ENCODE measurements at regions not wholly inside any gene's neighbourhood (a gene's known extent, or its start where the extent isn't known, plus 50 kb on each side); places are given as distances from the start of the nearest gene placed in this dataset.

GRCh38 chr10:34941471-34942357, 126.6 kb upstream of the PARD3 start:
- H3K4me1 ChIP-seq (ENCODE audit: control insufficient read depth in 4 of 4, insufficient read depth in 4 of 4, low read length in 3 of 4), result no peaks in the 10 kb centered on the region
- H3K9me3 ChIP-seq (ENCODE audit: control insufficient read depth in 4 of 4, low read length in 3 of 4), result no peaks in the 10 kb centered on the region
- H3K27ac ChIP-seq (ENCODE audit: low read depth in 1 of 2, low read length in 2 of 2), result no peak overlapping the region
- no peak for DNase-seq (ENCODE audit: low spot score)
- no peaks in the 10 kb centered on the region for H3K36me3 ChIP-seq (ENCODE audit: control insufficient read depth in 4 of 4, insufficient read depth in 3 of 4, low read depth in 1 of 4, low read length in 3 of 4)
- no peak for TF ChIP-seq SP1 (IDR thresholded peaks at IDR 0.05)
- TF ChIP-seq HNF4A (conservative IDR thresholded peaks at IDR 0.05), result no peak
- no peak for TF ChIP-seq GABPA (IDR thresholded peaks at IDR 0.05 in 1 of 2, conservative IDR thresholded peaks at IDR 0.05 in 1 of 2)
- WGBS, result 82% methylated on average over 14 of the region's 14 CpGs
- H3K4me3 ChIP-seq (ENCODE audit: low read depth in 1 of 3, low read length in 3 of 3), result no peak overlapping the region
- H3K27me3 ChIP-seq (ENCODE audit: control insufficient read depth in 4 of 4, insufficient read depth in 4 of 4, low read length in 3 of 4), result no peaks in the 10 kb centered on the region
- H3K9ac ChIP-seq (ENCODE audit: low read depth in 1 of 2, low read length in 2 of 2), result no peak overlapping the region

- Histone ChIP-seq H3K27me3 (ENCODE audit: control insufficient read depth in 4 of 4, insufficient read depth in 4 of 4, low read length in 3 of 4) (no peaks in the 10 kb centered on the region), H3K9ac (ENCODE audit: low read depth in 1 of 2, low read length in 2 of 2) (no peak overlapping the region), H3K4me1 (ENCODE audit: control insufficient read depth in 4 of 4, insufficient read depth in 4 of 4, low read length in 3 of 4) (no peaks in the 10 kb centered on the region), H3K27ac (ENCODE audit: low read depth in 1 of 2, low read length in 2 of 2) (no peak overlapping the region), H3K4me3 (ENCODE audit: low read depth in 1 of 3, low read length in 3 of 3) (no peak overlapping the region), H3K9me3 (ENCODE audit: control insufficient read depth in 4 of 4, low read length in 3 of 4) (no peaks in the 10 kb centered on the region), H3K36me3 (ENCODE audit: control insufficient read depth in 4 of 4, insufficient read depth in 3 of 4, low read depth in 1 of 4, low read length in 3 of 4) (no peaks in the 10 kb centered on the region)
- no peak for DNase-seq (ENCODE audit: low spot score)
- TF ChIP-seq SP1 (IDR thresholded peaks at IDR 0.05) (no peak), ZBTB33 (IDR thresholded peaks at IDR 0.05) (no peak), FOXA1 (IDR thresholded peaks at IDR 0.05) (no peak), NR2F2 (IDR thresholded peaks at IDR 0.05) (no peak), GABPA (IDR thresholded peaks at IDR 0.05 in 1 of 2, conservative IDR thresholded peaks at IDR 0.05 in 1 of 2) (no peak)
- TF ChIP-seq, protein P1, sequence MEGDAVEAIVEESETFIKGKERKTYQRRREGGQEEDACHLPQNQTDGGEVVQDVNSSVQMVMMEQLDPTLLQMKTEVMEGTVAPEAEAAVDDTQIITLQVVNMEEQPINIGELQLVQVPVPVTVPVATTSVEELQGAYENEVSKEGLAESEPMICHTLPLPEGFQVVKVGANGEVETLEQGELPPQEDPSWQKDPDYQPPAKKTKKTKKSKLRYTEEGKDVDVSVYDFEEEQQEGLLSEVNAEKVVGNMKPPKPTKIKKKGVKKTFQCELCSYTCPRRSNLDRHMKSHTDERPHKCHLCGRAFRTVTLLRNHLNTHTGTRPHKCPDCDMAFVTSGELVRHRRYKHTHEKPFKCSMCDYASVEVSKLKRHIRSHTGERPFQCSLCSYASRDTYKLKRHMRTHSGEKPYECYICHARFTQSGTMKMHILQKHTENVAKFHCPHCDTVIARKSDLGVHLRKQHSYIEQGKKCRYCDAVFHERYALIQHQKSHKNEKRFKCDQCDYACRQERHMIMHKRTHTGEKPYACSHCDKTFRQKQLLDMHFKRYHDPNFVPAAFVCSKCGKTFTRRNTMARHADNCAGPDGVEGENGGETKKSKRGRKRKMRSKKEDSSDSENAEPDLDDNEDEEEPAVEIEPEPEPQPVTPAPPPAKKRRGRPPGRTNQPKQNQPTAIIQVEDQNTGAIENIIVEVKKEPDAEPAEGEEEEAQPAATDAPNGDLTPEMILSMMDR (IDR thresholded peaks at IDR 0.05; ENCODE audit: low read depth, low read length, missing input control), result no peak
- whole genome bisulfite sequencing, result 74% methylated on average over 8 of the region's 8 CpGs
Measured at GRCh38 chr10:34940436-34940835, 125.3 kb upstream of the PARD3 start.

GRCh38 chr10:34938399-34938670, 123.2 kb upstream of the PARD3 start:
- Histone ChIP-seq H3K4me3 (ENCODE audit: low read depth in 1 of 3, low read length in 3 of 3) (no peak overlapping the region), H3K27me3 (ENCODE audit: control insufficient read depth in 4 of 4, insufficient read depth in 4 of 4, low read length in 3 of 4) (no peaks in the 10 kb centered on the region), H3K4me1 (ENCODE audit: control insufficient read depth in 4 of 4, insufficient read depth in 4 of 4, low read length in 3 of 4) (no peaks in the 10 kb centered on the region), H3K27ac (ENCODE audit: low read depth in 1 of 2, low read length in 2 of 2) (no peak overlapping the region), H3K9ac (ENCODE audit: low read depth in 1 of 2, low read length in 2 of 2) (no peak overlapping the region), H3K36me3 (ENCODE audit: control insufficient read depth in 4 of 4, insufficient read depth in 3 of 4, low read depth in 1 of 4, low read length in 3 of 4) (no peaks in the 10 kb centered on the region), H3K9me3 (ENCODE audit: control insufficient read depth in 4 of 4, low read length in 3 of 4) (no peaks in the 10 kb centered on the region)
- DNase-seq (ENCODE audit: low spot score), result no peak
- TF ChIP-seq, protein P2, sequence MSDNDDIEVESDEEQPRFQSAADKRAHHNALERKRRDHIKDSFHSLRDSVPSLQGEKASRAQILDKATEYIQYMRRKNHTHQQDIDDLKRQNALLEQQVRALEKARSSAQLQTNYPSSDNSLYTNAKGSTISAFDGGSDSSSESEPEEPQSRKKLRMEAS (IDR thresholded peaks at IDR 0.05), result no peak
- TF ChIP-seq ATF3 (IDR thresholded peaks at IDR 0.05) (no peak), GABPA (IDR thresholded peaks at IDR 0.05 in 1 of 2, conservative IDR thresholded peaks at IDR 0.05 in 1 of 2) (no peak), HNF4G (IDR thresholded peaks at IDR 0.05) (no peak), RXRA (IDR thresholded peaks at IDR 0.05) (no peak), RAD21 (IDR thresholded peaks at IDR 0.05) (no peak), SP1 (IDR thresholded peaks at IDR 0.05) (no peak)
- 94% methylated on average over 6 of the region's 6 CpGs for WGBS
